ENCODE measurements at regions not wholly inside any gene's neighbourhood (a gene's known extent, or its start where the extent isn't known, plus 50 kb on each side); places are given as distances from the start of the nearest gene placed in this dataset.

DNA sequence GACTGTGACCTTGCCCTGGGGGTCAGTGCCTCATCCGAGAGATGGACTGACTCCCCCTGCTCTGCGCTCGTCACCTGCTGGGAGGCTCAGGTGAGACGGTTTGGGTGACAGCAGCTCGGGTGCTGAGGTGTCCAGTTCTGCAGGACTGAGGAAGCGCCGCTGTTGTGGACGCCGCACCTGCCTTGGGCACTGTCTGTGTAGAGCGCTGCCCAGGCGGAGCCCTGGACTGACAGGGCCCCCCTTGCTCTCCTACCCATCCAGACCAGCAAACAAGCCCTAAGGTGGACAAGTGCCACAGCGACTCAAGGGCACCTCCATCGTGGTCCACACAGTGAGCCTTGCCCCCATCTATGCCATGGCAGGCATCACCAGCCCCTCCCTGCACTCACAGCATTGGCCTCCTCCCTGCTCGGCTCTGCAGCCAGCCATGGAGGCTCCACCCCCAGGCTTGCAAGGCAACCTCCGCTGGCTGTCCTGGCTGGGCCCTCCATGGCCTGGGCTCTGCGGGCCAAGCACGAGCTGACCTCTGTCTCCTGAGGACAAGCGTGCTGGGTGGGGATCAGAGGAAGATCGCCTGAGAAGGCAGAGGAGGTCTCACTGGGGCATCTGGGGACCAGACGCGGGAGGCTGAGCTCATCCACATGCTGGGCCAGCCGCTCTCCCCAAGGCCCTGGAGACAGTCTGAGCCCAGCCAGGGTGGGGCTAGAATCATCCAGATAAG, 87.1 kb upstream of the COL5A1 start:
- H3K4me3 Mint-ChIP-seq = no peak overlapping the region
- H3K27me3 Mint-ChIP-seq (ENCODE audit: low read depth) = no peaks in the 10 kb centered on the region
- DNase-seq (ENCODE audit: low spot score in 2 of 2, unreplicated experiment in 2 of 2) = no peak
- TF ChIP-seq, protein P1, sequence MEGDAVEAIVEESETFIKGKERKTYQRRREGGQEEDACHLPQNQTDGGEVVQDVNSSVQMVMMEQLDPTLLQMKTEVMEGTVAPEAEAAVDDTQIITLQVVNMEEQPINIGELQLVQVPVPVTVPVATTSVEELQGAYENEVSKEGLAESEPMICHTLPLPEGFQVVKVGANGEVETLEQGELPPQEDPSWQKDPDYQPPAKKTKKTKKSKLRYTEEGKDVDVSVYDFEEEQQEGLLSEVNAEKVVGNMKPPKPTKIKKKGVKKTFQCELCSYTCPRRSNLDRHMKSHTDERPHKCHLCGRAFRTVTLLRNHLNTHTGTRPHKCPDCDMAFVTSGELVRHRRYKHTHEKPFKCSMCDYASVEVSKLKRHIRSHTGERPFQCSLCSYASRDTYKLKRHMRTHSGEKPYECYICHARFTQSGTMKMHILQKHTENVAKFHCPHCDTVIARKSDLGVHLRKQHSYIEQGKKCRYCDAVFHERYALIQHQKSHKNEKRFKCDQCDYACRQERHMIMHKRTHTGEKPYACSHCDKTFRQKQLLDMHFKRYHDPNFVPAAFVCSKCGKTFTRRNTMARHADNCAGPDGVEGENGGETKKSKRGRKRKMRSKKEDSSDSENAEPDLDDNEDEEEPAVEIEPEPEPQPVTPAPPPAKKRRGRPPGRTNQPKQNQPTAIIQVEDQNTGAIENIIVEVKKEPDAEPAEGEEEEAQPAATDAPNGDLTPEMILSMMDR (IDR thresholded peaks at IDR 0.05; ENCODE audit: unreplicated experiment) = no peak
- H3K9me3 Mint-ChIP-seq = no peaks in the 10 kb centered on the region
- H3K4me1 Mint-ChIP-seq = peaks cover 44% of the 10 kb centered on the region
- H3K27ac Mint-ChIP-seq = no peak overlapping the region
- no peaks in the 10 kb centered on the region for H3K36me3 Mint-ChIP-seq

DNA sequence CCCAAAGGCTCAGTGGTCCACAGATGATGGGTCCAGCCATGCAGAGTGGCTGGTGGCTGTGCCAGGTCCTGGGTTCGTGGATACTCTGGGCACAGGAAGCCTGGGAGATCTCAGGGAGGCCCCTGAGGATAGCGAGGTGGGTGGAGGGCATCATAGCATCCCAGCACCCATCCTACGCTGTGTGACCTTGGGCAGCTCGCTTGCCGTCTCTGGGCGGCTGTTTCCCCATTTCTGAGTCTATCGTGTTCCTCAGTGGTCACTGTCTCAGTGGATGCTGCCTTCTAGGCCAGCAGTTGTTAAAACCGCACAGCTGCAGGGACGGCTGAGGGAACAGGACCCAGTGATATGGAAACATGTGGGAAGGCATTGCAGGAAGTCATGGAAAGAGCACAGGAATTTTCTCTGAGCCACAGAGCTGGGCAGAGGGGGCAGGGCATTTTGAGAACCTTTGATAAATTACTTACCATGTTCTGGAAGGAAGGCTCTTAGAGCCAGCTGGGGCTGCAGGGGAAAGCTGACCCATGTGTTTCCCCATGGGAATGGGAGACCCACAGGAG, 86.4 kb upstream of the COL5A1 start:
- Mint-ChIP-seq H3K36me3 (no peaks in the 10 kb centered on the region), H3K27ac (peak overlapping the region; percentile 87), H3K4me3 (no peak overlapping the region), H3K27me3 (ENCODE audit: low read depth) (no peaks in the 10 kb centered on the region), H3K9me3 (no peaks in the 10 kb centered on the region), H3K4me1 (peaks cover 44% of the 10 kb centered on the region)
- DNase-seq (ENCODE audit: low spot score in 2 of 2, unreplicated experiment in 2 of 2) = no peak
- TF ChIP-seq, protein P1 (IDR thresholded peaks at IDR 0.05; ENCODE audit: unreplicated experiment) = no peak

DNA sequence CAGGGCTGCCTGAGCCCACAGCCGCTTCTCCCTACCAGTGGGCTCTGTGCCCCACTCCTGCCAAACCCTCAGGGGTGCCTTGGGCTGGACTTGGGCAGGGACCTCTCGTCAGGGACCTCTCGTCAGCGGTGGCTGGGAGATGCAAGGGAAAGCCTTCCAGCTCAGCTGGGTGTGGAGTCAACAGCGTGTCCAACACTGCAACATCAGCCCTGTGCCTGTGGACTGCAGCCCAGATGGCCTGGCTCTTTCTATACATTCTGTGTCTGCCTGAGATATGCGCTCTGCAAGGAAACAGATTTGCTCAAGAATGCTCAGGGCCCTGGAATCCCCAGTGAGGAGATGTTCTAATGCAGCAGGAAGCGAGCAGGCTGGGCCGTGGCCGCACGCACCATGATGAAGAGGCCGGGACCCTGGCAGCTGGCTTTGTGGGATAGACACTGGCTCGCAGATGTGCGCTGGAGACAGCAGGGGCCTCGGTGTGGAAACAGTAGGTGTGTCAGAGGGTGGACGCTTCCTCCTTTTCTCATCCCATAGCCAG, 85.0 kb upstream of the COL5A1 start:
- no peak overlapping the region for H3K4me3 Mint-ChIP-seq
- H3K4me1 Mint-ChIP-seq = peaks cover 33% of the 10 kb centered on the region
- no peaks in the 10 kb centered on the region for H3K9me3 Mint-ChIP-seq
- no peaks in the 10 kb centered on the region for H3K27me3 Mint-ChIP-seq (ENCODE audit: low read depth)
- no peaks in the 10 kb centered on the region for H3K36me3 Mint-ChIP-seq
- no peak for DNase-seq (ENCODE audit: low spot score in 2 of 2, unreplicated experiment in 2 of 2)
- peak overlapping the region; percentile 86 for H3K27ac Mint-ChIP-seq
- TF ChIP-seq, protein P1 (IDR thresholded peaks at IDR 0.05; ENCODE audit: unreplicated experiment) = no peak

DNA sequence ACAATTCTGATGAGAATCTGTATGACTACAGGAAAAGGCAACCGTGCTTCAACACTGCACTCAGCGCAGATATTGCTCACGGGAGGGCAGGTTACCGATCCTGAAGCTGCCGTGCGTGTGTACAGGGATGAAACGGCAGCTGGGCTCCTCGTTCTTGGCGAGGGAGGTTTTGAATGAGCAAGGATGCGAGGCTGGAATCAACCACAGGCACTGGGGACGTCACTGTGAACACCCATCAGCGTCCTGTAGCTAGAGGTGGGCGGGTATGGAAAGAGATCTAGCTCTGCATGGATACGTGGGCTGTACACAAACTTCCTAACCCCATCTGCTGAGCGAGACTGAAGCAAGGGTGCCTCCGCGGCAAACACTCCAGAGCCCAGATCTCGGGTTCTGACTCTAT, 84.3 kb upstream of the COL5A1 start:
- H3K9me3 Mint-ChIP-seq = no peaks in the 10 kb centered on the region
- TF ChIP-seq, protein P1 (IDR thresholded peaks at IDR 0.05; ENCODE audit: unreplicated experiment) = no peak
- H3K27ac Mint-ChIP-seq = peak overlapping the region; percentile 31
- no peak overlapping the region for H3K4me3 Mint-ChIP-seq
- H3K4me1 Mint-ChIP-seq = peaks cover 26% of the 10 kb centered on the region
- no peaks in the 10 kb centered on the region for H3K36me3 Mint-ChIP-seq
- DNase-seq (ENCODE audit: low spot score in 2 of 2, unreplicated experiment in 2 of 2) = no peak
- H3K27me3 Mint-ChIP-seq (ENCODE audit: low read depth) = no peaks in the 10 kb centered on the region

DNA sequence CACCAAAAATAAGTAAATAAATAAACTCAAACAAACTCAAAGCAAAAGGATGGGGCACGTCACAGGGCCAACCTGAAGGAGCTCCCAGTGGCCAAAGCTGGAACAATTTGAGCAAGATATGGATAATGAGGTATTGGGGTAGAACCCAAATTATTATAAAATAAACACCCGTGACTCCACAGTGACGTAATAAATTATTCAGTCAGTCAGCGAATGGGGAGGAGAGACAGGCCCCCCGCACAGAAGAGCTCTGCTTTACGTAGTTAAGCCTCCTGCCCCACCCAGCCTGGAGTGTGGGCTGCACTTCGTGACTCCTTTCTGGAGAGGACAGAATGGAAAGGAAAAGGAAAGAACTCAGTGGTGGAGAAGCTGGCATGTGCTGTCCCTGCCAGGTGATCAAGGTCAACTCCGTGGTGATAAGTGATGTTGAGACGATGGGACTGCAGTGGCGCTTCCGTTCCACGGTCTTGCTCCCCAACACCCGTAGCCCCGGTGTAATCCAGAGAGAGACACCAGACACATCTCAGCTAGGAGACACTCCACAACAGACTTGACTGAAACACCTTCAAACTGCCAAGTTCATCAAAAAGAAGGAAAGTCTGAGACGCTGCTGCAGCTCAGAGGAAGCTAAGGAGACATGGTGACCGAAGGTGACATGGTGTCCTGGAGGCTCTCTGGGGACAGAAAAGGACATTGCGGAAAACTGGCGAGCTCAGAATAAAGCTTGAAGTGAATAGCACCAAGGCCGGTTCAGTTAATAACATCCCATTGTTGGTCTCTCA, 83.3 kb upstream of the COL5A1 start:
- Mint-ChIP-seq H3K27me3 (ENCODE audit: low read depth) (no peaks in the 10 kb centered on the region), H3K9me3 (peaks cover 4% of the 10 kb centered on the region), H3K36me3 (no peaks in the 10 kb centered on the region), H3K4me3 (no peak overlapping the region), H3K4me1 (peaks cover 17% of the 10 kb centered on the region), H3K27ac (no peak overlapping the region)
- TF ChIP-seq, protein P1 (IDR thresholded peaks at IDR 0.05; ENCODE audit: unreplicated experiment) = no peak
- peak in 1 of 2 experiments; percentile 26 for DNase-seq (ENCODE audit: low spot score in 2 of 2, unreplicated experiment in 2 of 2)

Measured in mesothelial cell of epicardium (in vitro differentiated cells).